Endothelial cell of umbilical vein (primary cell): ENCODE measurements at regions not wholly inside any gene's neighbourhood (a gene's known extent, or its start where the extent isn't known, plus 50 kb on each side); places are given as distances from the start of the nearest gene placed in this dataset.

ENCODE experiments used
- BruUV-seq: library from RNA; stranded (reverse); fragments of 400-500 nt; replicated peaks from 2 replicates; lab custom pipeline; 2021; lab: Mats Ljungman, UMichigan
- CTCF ChIA-PET: fragments of 300-600, 350-600 bp; sonication (Branson Sonifier 250); formaldehyde crosslinking; loops from one replicate; lab custom pipeline; 2021; ENCODE audit warnings: antibody characterized with exemption, inconsistent platforms; lab: Charles Lee
- POLR2A ChIA-PET: fragments of 300-600, 350-600 bp; sonication (Branson Sonifier 250); formaldehyde crosslinking; loops from one replicate; lab custom pipeline; 2021; ENCODE audit warnings: antibody characterized with exemption, inconsistent platforms; lab: Charles Lee
- DNase-seq: peaks from one replicate; pipeline ENCODE4 v3.0.0-alpha.2; 2011; ENCODE audit warnings: low read depth, low spot score
- FAIRE-seq: peaks from 2 replicates; lab custom pipeline; 2011; peaks lifted over from hg19 to GRCh38; lab: Jason Lieb, UNC
- H2AFZ ChIP-seq: 2 replicates; pipeline ENCODE4 v1.6.0; 2012; ENCODE audit warnings: low read depth, low read length, control low read depth, inconsistent platforms
- H3K27ac ChIP-seq: 2 replicates; pipeline ENCODE4 v1.5.1; 2011; ENCODE audit warnings: low read depth, mild to moderate bottlenecking, control low read depth, low read length, moderate library complexity; ENCODE audit not compliant: insufficient read depth
- H3K27me3 ChIP-seq, 2 experiments: 2 replicates each; pipeline versions ENCODE4 v1.6.0 to v1.6.1; 2011; ENCODE audit warnings: low read length in 2 of 2, mixed read lengths in 1 of 2; ENCODE audit not compliant: control insufficient read depth in 2 of 2, insufficient read depth in 2 of 2
- H3K36me3 ChIP-seq, 2 experiments: 2 replicates in 1 of 2; 3 replicates in 1 of 2; pipeline ENCODE4 v1.5.1; 2011; ENCODE audit warnings: low read length in 2 of 2, mild to moderate bottlenecking in 1 of 2, moderate library complexity in 1 of 2; ENCODE audit not compliant: control insufficient read depth in 2 of 2, insufficient read depth in 2 of 2; ENCODE audit errors: extremely low read depth in 1 of 2
- H3K4me1 ChIP-seq: 3 replicates; pipeline ENCODE4 v1.5.1; 2011; ENCODE audit warnings: mild to moderate bottlenecking, low read length; ENCODE audit not compliant: control insufficient read depth, insufficient read depth; ENCODE audit errors: extremely low read depth
- H3K4me2 ChIP-seq: 2 replicates; pipeline ENCODE4 v1.6.1; 2011; ENCODE audit warnings: low read length, control low read depth, mixed read lengths; ENCODE audit not compliant: insufficient read depth
- H3K4me3 ChIP-seq, 3 experiments: fragments of 200-600 bp in 1 of 3; sonication (generic), shearing (Covaris generic) in 1 of 3; replicated peaks in 1 of 3; 2 replicates each; pipeline ENCODE4 v1.5.1; 2011 to 2016; ENCODE audit warnings: control low read depth in 3 of 3, low read length in 3 of 3, mild to moderate bottlenecking in 2 of 3, inconsistent platforms in 1 of 3, low read depth in 1 of 3, moderate library complexity in 1 of 3; ENCODE audit not compliant: insufficient read depth in 1 of 3
- H3K79me2 ChIP-seq: 2 replicates; pipeline ENCODE4 v1.6.0; 2012; ENCODE audit warnings: low read length, inconsistent platforms; ENCODE audit not compliant: control insufficient read depth, insufficient read depth
- H3K9ac ChIP-seq: replicated peaks from 2 replicates; pipeline ENCODE3; 2011; ENCODE audit warnings: low read length, control low read depth; ENCODE audit not compliant: insufficient read depth; ENCODE audit errors: extremely low read depth
- H3K9me1 ChIP-seq: replicated peaks from 3 replicates; pipeline ENCODE4 v1.6.0; 2011; ENCODE audit warnings: mild to moderate bottlenecking, low read length; ENCODE audit not compliant: control insufficient read depth, insufficient read depth; ENCODE audit errors: extremely low read depth
- H3K9me3 ChIP-seq: replicated peaks from 2 replicates; pipeline ENCODE4 v1.5.1; 2012; ENCODE audit warnings: low read length, inconsistent platforms; ENCODE audit not compliant: control insufficient read depth, insufficient read depth
- H4K20me1 ChIP-seq: replicated peaks from 2 replicates; pipeline ENCODE3; 2011; ENCODE audit warnings: mild to moderate bottlenecking, low read length; ENCODE audit not compliant: control insufficient read depth, insufficient read depth; ENCODE audit errors: extremely low read depth
- CTCF ChIP-seq, 2 donors: IDR thresholded peaks; 1 replicate in 1 of 2; 2 replicates in 1 of 2; pipeline ENCODE4 v1.5.1; 2011; ENCODE audit warnings: low read length in 2 of 2, mild to moderate bottlenecking in 2 of 2, moderate library complexity in 2 of 2, control low read depth in 1 of 2, inconsistent platforms in 1 of 2, low read depth in 1 of 2; ENCODE audit not compliant: insufficient read depth in 1 of 2; ENCODE audit errors: extremely low read depth in 1 of 2
- EZH2 ChIP-seq: IDR thresholded peaks from 2 replicates; pipeline ENCODE4 v1.6.1; 2012; ENCODE audit warnings: borderline replicate concordance, low read depth, mild to moderate bottlenecking, moderate library complexity, low read length, inconsistent platforms; ENCODE audit not compliant: severe bottlenecking
- FOS ChIP-seq: IDR thresholded peaks from 2 replicates; pipeline ENCODE4 v1.6.1; 2011; ENCODE audit warnings: mild to moderate bottlenecking, low read length, moderate library complexity, borderline replicate concordance; ENCODE audit not compliant: insufficient read depth
- GATA2 ChIP-seq: IDR thresholded peaks from 2 replicates; pipeline ENCODE4 v1.7.0; 2011; ENCODE audit warnings: low read depth, mild to moderate bottlenecking, moderate library complexity, mixed read lengths, low read length; ENCODE audit not compliant: insufficient read length, insufficient read depth
- JUN ChIP-seq: IDR thresholded peaks from 2 replicates; pipeline ENCODE4 v1.6.1; 2011; ENCODE audit warnings: borderline replicate concordance, low read depth; ENCODE audit not compliant: insufficient read length, insufficient read depth
- MAX ChIP-seq: IDR thresholded peaks from 2 replicates; pipeline ENCODE4 v1.6.1; 2011; ENCODE audit not compliant: insufficient read depth, insufficient read length
- MYC ChIP-seq: IDR thresholded peaks from one replicate; pipeline ENCODE4 v1.6.1; 2011; ENCODE audit warnings: mild to moderate bottlenecking, low read depth, low read length
- POLR2A ChIP-seq: IDR thresholded peaks from 2 replicates; pipeline ENCODE4 v1.6.1; 2012; ENCODE audit warnings: low read depth, mild to moderate bottlenecking, control low read depth, low read length
- POLR2AphosphoS5 ChIP-seq: IDR thresholded peaks from 2 replicates; pipeline ENCODE4 v1.6.1; 2012; ENCODE audit warnings: low read depth, mild to moderate bottlenecking, control low read depth, low read length, moderate library complexity; ENCODE audit not compliant: insufficient read depth
- dilution Hi-C: fragments of 300-500 bp; cut with MboI; formaldehyde crosslinking; loops from one replicate; pipeline ENCODE4 v1.15.0; 2019; ENCODE audit warnings: low sequenced_read_pairs; ENCODE audit not compliant: extremely low pct_ligation_motif_present
- intact Hi-C: fragments of 100-400 bp; cut with micrococcal nuclease; formaldehyde crosslinking; loops from one replicate; pipeline ENCODE4 v1.10.0; 2022

GRCh38 chr1:79692519-79692918 is 686.0 kb upstream of the ADGRL4 start:
- FAIRE-seq (no peak), DNase-seq (no peak)
- dilution Hi-C loops = no loop called here
- no peaks in the 10 kb centered on the region for H3K79me2 ChIP-seq
- H3K27me3 ChIP-seq = no peaks in the 10 kb centered on the region
- TF ChIP-seq POLR2A (no peak), MYC (no peak), FOS (no peak), EZH2 (no peak), MAX (no peak), GATA2 (no peak), POLR2AphosphoS5 (no peak), JUN (no peak), CTCF (IDR thresholded peaks at IDR 0.05; ENCODE audit: extremely low read depth in 1 of 2, insufficient read depth in 1 of 2, low read depth in 1 of 2, low read length in 2 of 2) (no peak)
- intact Hi-C loops = no loop called here
- no peaks in the 10 kb centered on the region for H3K9me3 ChIP-seq
- H3K9me1 ChIP-seq = no peaks in the 10 kb centered on the region
- H3K4me2 ChIP-seq = no peak overlapping the region
- no peak overlapping the region for H3K4me3 ChIP-seq
- no peaks in the 10 kb centered on the region for H3K36me3 ChIP-seq
- H3K27ac ChIP-seq = no peak overlapping the region
- ChIA-PET POLR2A (no interaction called here), CTCF (no interaction called here)
- no TSS peak for BruUV-seq
- no peaks in the 10 kb centered on the region for H4K20me1 ChIP-seq
- H3K9ac ChIP-seq = no peak overlapping the region
- no peak overlapping the region for H2AFZ ChIP-seq
- no peaks in the 10 kb centered on the region for H3K4me1 ChIP-seq
